GM21367 (cell line): ENCODE measurements at regions not wholly inside any gene's neighbourhood (a gene's known extent, or its start where the extent isn't known, plus 50 kb on each side); places are given as distances from the start of the nearest gene placed in this dataset.
"Not testable (repeated sequence)": the region's sequence is repeated elsewhere in the genome, so short reads cannot be mapped to it uniquely, and the experiment has no call there.

Source experiments
- ATAC-seq: cut with Tn5 transposase; IDR thresholded peaks from one replicate; pipeline ENCODE4 v1.9.1; 2021; ENCODE audit not compliant: unreplicated experiment

GRCh38 chr1:113292603-113293255, 97.6 kb upstream of the MAGI3 start:
- no peak for ATAC-seq

- no peak for ATAC-seq
Observed at GRCh38 chr1:113293256-113293626, 97.1 kb upstream of the MAGI3 start.

GRCh38 chr1:113297749-113298148, 92.6 kb upstream of the MAGI3 start:
- no peak for ATAC-seq

DNA sequence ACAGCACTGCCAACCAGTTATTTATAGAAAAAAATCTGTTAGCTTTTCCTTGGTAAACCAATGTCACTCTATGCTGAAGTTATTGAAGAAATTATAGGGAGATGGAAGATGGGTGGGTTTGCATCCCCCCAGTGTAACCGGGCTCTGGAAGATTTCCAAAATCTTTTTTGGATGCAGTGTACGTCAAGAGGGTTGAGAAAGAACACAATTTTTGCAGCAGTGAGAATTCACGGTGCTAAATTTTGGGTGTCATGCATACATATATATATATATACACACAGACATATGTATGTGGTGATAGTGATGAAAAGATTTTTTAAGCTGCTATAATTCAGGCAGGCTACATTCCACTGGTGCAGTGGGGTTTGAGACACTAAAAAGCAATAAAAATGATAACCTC, 91.4 kb upstream of the MAGI3 start:
- ATAC-seq = no peak

DNA sequence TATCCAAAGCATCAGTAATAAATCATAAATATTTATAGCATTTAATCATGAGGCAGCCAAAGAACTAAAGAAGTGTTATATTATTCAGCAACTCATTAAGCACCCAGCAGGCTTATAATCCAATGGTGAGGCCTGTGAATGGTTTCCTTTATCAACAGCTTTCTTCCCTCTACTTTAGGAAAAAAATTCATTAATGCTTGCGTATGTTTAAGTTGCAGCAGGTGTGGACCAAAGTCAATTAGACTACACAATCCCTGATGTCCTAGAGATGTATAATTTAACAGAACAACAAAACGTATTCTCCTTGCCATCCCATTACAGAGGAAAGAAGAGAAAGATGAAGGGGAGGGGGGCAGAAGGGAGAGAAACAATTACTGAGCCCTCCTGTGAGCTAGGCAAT, 87.7 kb upstream of the MAGI3 start:
- ATAC-seq = no peak

- ATAC-seq = no peak
Observed at GRCh38 chr1:113303267-113303666, 87.0 kb upstream of the MAGI3 start.

DNA sequence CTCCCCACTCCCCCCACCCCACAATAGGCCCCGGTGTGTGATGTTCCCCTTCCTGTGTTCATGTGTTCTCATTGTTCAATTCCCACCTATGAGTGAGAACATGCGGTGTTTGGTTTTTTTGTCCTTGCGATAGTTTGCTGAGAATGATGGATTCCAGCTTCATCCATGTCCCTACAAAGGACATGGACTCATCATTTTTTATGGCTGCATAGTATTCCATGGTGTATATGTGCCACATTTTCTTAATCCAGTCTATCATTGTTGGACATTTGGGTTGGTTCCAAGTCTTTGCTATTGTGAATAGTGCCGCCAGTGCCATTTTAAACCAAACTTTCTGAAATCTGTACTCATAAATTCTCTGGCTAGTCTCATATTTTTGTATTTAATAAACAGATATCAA, 85.3 kb upstream of the MAGI3 start:
- ATAC-seq = not testable (repeated sequence)

DNA sequence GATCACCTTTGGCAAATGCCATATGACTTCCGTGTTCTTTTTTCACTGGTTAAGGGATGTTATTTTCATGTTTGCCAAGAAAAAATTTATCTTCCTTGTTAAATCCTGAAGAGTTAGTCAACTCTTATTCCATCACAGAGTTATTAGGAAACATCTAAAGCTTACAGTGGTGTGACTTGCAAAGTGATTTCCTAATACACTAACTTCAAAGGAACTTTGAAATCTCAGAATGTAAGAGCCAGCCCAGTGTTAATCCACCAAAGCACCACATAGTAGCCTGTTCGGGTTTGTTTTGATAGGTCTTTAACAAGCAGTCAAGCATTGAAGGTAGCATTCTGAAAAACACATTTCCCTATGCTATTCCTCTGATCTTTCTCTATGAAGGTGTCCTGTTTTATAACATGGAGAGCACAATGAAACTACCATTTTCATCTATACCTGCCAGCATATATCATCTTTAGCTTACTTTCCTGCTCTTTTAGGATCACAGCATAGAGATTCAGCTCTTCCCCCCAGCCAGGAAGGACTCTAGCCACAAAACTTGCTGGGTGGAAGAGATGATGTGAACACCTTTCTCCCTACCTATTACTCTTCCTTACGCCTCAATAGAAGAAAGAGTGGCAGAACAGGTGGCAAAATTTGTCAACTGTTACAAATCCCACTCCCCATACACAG, 82.4 kb upstream of the MAGI3 start:
- ATAC-seq = no peak

GRCh38 chr1:113312651-113313050, 77.7 kb upstream of the MAGI3 start:
- not testable (repeated sequence) for ATAC-seq

GRCh38 chr1:113314600-113314999, 75.7 kb upstream of the MAGI3 start:
- ATAC-seq = no peak

GRCh38 chr1:113320272-113320671, 70.0 kb upstream of the MAGI3 start:
- ATAC-seq = no peak

- no peak for ATAC-seq
Observed at GRCh38 chr1:113320972-113321680, 69.2 kb upstream of the MAGI3 start.

DNA sequence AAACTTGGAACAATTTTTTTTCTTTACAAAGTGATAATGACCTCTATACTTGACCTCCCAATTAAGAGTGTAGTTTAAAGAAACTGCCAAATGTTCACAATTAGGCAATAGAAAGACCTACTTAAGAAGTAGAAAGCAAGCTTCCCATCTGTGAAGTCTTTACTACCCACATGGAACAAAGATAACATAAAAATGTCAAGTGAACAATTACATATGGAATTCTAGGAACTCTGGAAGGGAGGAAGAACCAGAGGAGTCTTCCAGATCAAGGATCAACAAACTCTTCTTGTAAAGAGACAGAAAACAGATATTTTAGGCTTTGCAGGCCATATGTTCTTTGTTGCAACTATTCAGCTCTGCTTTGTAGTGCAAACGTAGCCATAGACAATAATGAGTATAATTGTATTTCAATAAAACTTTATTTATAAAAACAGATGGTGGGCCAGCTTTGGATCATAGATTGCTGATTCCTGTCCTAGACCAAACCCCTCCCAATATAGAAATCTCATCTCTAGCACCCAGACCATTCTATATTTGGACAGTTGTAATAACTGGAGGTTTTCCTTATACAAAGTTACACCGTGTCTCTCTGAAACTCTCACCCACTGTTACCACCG, 68.4 kb upstream of the MAGI3 start:
- no peak for ATAC-seq

DNA sequence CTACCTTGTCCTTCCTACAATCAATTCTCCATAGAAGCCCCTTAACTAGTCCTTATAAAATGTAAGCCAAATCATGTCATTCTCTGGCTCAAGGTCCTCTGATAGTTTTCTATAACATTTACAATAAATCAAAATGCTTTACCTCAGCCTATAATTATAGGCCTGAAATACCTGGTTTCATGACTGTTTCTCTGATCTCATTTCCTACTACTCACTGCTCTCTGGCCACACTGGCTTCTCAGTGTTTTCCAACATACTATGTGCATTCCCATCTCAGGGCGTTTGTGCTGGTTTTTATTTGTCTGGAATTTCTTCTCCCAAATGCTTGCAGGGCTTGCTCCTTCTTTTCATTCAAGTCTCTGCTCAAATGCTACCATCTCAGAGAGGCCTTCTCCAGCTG, 67.9 kb upstream of the MAGI3 start:
- no peak for ATAC-seq

GRCh38 chr1:113325022-113325421, 65.3 kb upstream of the MAGI3 start:
- ATAC-seq = no peak

DNA sequence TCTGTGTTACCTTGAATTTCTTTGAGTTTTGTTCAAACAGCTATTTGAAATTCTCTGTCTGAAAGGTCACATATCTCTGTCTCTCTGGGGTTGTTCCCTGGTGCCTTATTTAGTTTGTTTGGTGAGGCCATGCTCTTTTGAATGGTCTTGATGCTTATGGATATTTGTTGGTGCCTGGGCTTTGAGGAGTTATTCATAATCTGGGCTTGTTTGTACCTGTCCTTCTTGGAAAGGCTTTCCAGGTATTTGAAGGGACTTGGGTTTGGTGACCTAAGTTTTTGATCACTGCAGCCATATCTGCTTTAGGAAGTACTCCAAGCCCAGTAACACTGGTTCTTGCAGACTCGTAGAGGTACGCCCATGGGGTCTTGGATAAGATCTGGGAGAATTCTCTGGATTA, 63.3 kb upstream of the MAGI3 start:
- ATAC-seq = no peak

DNA sequence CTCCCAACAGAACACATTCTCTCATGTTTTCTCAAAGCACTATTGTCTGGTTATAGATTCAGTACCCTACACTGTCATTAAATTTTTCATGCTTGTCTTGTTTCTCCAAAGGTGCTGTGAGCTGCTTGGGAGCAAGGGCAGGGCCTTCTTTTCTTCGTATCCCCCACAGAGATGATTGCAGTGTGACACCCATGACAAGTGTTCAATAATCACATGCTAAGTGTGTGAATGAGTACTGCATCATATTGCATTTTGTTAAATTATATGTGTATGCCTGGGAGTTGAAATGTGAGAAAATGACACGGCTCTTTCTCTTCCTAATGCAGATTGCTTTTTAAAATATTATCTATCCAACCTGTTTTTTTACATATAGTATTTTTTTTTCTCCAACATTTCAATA, 57.3 kb upstream of the MAGI3 start:
- ATAC-seq = no peak

- ATAC-seq = no peak
Observed at GRCh38 chr1:113340038-113340437, 50.3 kb upstream of the MAGI3 start.
